HL-60 (cell line): ENCODE measurements at regions not wholly inside any gene's neighbourhood (a gene's known extent, or its start where the extent isn't known, plus 50 kb on each side); places are given as distances from the start of the nearest gene placed in this dataset.

Experiments used
- DNase-seq, 2 experiments: peaks; one replicate each; pipeline ENCODE4 v3.0.0-alpha.2; 2010 to 2020; ENCODE audit warnings: low read depth in 1 of 2, low spot score in 1 of 2
- H3K27ac ChIP-seq: fragments of 250-450 bp; sonication (Bioruptor Pico); replicated peaks from 2 replicates; pipeline ENCODE4 v1.5.1; 2020; ENCODE audit warnings: mild to moderate bottlenecking, moderate library complexity
- H3K27me3 ChIP-seq: fragments of 250-450 bp; sonication (Bioruptor Pico); 2 replicates; pipeline ENCODE4 v1.5.1; 2021; ENCODE audit warnings: mild to moderate bottlenecking, moderate library complexity; ENCODE audit not compliant: insufficient read depth, poor library complexity, severe bottlenecking
- H3K4me3 ChIP-seq: replicated peaks from 2 replicates; pipeline ENCODE4 v1.5.1; 2011; ENCODE audit warnings: mild to moderate bottlenecking, control low read depth, low read length; ENCODE audit not compliant: insufficient read depth
- CTCF ChIP-seq: IDR thresholded peaks from one replicate; pipeline ENCODE4 v1.5.1; 2011; ENCODE audit warnings: low read length, control low read depth, inconsistent platforms; ENCODE audit not compliant: insufficient read depth
- GABPA ChIP-seq: IDR thresholded peaks from 2 replicates; pipeline ENCODE4 v1.6.1; 2012; ENCODE audit warnings: low read depth
- POLR2AphosphoS5 ChIP-seq: IDR thresholded peaks from 2 replicates; pipeline ENCODE4 v1.6.1; 2012; ENCODE audit warnings: low read depth
- REST ChIP-seq: IDR thresholded peaks from 2 replicates; pipeline ENCODE4 v1.6.1; 2012; ENCODE audit warnings: low read depth; ENCODE audit not compliant: insufficient replicate concordance
- SPI1 ChIP-seq: IDR thresholded peaks from 2 replicates; pipeline ENCODE4 v1.6.1; 2012; ENCODE audit warnings: low read depth, mild to moderate bottlenecking, borderline replicate concordance

GRCh38 chr17:65453204-65453931 lies 108.1 kb downstream of the AXIN2 start:
- no peak overlapping the region for H3K4me3 ChIP-seq
- no peaks in the 10 kb centered on the region for H3K27me3 ChIP-seq
- no peak for DNase-seq
- TF ChIP-seq REST (no peak), POLR2AphosphoS5 (no peak), CTCF (no peak), SPI1 (no peak), GABPA (no peak)
- H3K27ac ChIP-seq = no peak overlapping the region

GRCh38 chr17:65449495-65449894 lies 112.0 kb downstream of the AXIN2 start:
- H3K4me3 ChIP-seq = no peak overlapping the region
- H3K27ac ChIP-seq = no peak overlapping the region
- no peak for DNase-seq
- peak; percentile 24; the same call in 1 of the 2 replicates for TF ChIP-seq SPI1
- no peak for TF ChIP-seq CTCF
- H3K27me3 ChIP-seq = no peaks in the 10 kb centered on the region

- no peak for DNase-seq
- H3K4me3 ChIP-seq = no peak overlapping the region
- TF ChIP-seq CTCF = no peak
- no peak for TF ChIP-seq REST
- TF ChIP-seq SPI1 = no peak
- TF ChIP-seq POLR2AphosphoS5 = no peak
- no peak for TF ChIP-seq GABPA
- H3K27me3 ChIP-seq = no peaks in the 10 kb centered on the region
- no peak overlapping the region for H3K27ac ChIP-seq
These were observed 113.6 kb downstream of the AXIN2 start for GRCh38 chr17:65447823-65448222.
